SK-N-SH treated with all-trans-retinoic acid at 6 μM for 48 hours (cell line): ENCODE measurements at regions not wholly inside any gene's neighbourhood (a gene's known extent, or its start where the extent isn't known, plus 50 kb on each side); places are given as distances from the start of the nearest gene placed in this dataset.

ENCODE experiments used
- ARNTL ChIP-seq: fragments of 450-650 bp; formaldehyde crosslinking; IDR thresholded peaks from 2 replicates; pipeline ENCODE4 v1.5.0; 2020; ENCODE audit warnings: low read depth, mild to moderate bottlenecking, moderate library complexity, borderline replicate concordance
- RARB ChIP-seq: fragments of 250-450 bp; sonication (Bioruptor Pico); IDR thresholded peaks from 2 replicates; pipeline ENCODE4 v1.8.0; 2021; ENCODE audit warnings: mild to moderate bottlenecking, moderate library complexity
- TF ChIP-seq, protein P1 (sequence below): fragments of 250-450 bp; sonication (Bioruptor Pico); IDR thresholded peaks from 2 replicates; pipeline ENCODE4 v1.5.1; 2020; ENCODE audit warnings: low read depth, mild to moderate bottlenecking, moderate library complexity
- TF ChIP-seq, protein P2 (sequence below): fragments of 250-450 bp; sonication (Bioruptor Pico); IDR thresholded peaks from 2 replicates; pipeline ENCODE4 v1.5.0; 2020; ENCODE audit warnings: mild to moderate bottlenecking, moderate library complexity
- TF ChIP-seq, protein P3 (sequence below): fragments of 250-450 bp; sonication (Bioruptor Pico); IDR thresholded peaks from 2 replicates; pipeline ENCODE4 v1.8.0; 2020; ENCODE audit warnings: mild to moderate bottlenecking, moderate library complexity, borderline replicate concordance

DNA sequence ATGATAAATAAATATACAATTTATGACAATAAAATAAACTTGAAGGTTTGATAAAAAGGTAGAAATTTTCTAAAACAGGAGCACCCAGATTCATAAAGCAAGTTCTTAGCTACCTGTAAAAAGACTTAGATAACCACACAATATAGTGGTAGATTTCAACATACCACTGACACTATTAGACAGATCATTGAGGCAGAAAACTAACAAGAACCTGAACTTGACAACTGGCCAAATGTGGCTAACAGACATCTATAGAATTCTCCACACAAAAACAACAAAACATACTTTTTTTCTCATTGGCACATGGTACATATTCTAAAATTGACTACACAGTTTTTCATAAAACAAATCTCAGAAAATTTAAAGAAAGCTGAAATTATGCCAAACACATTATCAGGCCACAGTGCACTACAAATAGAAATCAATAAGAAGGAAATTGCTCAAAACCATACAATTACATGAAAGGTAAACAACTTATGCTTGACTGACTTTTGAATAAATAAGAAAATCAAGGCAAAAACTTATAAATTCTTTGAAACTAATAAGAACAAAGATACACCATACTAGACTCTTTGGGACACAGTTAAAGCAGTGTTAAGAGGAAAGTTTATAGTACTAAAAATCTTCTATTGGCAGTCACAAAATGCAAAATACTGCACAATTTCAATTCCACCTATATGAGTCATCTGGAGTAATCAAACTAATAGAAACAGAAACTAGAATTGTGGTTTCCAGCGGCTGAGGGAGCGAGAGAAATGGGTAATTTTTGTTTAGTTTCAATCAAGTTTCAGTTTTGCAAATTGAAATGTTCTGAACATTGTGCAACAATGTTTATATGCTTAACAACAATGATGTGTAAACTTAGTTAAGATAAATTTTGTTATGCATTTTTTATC lies 925.6 kb downstream of the SH3BGRL start:
- TF ChIP-seq RARB (no peak), ARNTL (CRISPR knock-in tag) (no peak)
- TF ChIP-seq, protein P1, sequence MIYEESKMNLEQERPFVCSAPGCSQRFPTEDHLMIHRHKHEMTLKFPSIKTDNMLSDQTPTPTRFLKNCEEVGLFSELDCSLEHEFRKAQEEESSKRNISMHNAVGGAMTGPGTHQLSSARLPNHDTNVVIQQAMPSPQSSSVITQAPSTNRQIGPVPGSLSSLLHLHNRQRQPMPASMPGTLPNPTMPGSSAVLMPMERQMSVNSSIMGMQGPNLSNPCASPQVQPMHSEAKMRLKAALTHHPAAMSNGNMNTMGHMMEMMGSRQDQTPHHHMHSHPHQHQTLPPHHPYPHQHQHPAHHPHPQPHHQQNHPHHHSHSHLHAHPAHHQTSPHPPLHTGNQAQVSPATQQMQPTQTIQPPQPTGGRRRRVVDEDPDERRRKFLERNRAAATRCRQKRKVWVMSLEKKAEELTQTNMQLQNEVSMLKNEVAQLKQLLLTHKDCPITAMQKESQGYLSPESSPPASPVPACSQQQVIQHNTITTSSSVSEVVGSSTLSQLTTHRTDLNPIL = no peak
- TF ChIP-seq, protein P2, sequence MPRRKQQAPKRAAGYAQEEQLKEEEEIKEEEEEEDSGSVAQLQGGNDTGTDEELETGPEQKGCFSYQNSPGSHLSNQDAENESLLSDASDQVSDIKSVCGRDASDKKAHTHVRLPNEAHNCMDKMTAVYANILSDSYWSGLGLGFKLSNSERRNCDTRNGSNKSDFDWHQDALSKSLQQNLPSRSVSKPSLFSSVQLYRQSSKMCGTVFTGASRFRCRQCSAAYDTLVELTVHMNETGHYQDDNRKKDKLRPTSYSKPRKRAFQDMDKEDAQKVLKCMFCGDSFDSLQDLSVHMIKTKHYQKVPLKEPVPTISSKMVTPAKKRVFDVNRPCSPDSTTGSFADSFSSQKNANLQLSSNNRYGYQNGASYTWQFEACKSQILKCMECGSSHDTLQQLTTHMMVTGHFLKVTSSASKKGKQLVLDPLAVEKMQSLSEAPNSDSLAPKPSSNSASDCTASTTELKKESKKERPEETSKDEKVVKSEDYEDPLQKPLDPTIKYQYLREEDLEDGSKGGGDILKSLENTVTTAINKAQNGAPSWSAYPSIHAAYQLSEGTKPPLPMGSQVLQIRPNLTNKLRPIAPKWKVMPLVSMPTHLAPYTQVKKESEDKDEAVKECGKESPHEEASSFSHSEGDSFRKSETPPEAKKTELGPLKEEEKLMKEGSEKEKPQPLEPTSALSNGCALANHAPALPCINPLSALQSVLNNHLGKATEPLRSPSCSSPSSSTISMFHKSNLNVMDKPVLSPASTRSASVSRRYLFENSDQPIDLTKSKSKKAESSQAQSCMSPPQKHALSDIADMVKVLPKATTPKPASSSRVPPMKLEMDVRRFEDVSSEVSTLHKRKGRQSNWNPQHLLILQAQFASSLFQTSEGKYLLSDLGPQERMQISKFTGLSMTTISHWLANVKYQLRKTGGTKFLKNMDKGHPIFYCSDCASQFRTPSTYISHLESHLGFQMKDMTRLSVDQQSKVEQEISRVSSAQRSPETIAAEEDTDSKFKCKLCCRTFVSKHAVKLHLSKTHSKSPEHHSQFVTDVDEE (CRISPR knock-in tag) = no peak
- TF ChIP-seq, protein P3, sequence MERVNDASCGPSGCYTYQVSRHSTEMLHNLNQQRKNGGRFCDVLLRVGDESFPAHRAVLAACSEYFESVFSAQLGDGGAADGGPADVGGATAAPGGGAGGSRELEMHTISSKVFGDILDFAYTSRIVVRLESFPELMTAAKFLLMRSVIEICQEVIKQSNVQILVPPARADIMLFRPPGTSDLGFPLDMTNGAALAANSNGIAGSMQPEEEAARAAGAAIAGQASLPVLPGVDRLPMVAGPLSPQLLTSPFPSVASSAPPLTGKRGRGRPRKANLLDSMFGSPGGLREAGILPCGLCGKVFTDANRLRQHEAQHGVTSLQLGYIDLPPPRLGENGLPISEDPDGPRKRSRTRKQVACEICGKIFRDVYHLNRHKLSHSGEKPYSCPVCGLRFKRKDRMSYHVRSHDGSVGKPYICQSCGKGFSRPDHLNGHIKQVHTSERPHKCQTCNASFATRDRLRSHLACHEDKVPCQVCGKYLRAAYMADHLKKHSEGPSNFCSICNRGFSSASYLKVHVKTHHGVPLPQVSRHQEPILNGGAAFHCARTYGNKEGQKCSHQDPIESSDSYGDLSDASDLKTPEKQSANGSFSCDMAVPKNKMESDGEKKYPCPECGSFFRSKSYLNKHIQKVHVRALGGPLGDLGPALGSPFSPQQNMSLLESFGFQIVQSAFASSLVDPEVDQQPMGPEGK (CRISPR knock-in tag) = no peak
